Inflammatory macrophage (primary cell): ENCODE measurements at regions not wholly inside any gene's neighbourhood (a gene's known extent, or its start where the extent isn't known, plus 50 kb on each side); places are given as distances from the start of the nearest gene placed in this dataset.
"Not testable (repeated sequence)": the region's sequence is repeated elsewhere in the genome, so short reads cannot be mapped to it uniquely, and the experiment has no call there.

Source experiments
- DNase-seq, 2 donors: peaks; one replicate each; pipeline ENCODE4 v3.0.0-alpha.2; 2020 to 2022

DNA sequence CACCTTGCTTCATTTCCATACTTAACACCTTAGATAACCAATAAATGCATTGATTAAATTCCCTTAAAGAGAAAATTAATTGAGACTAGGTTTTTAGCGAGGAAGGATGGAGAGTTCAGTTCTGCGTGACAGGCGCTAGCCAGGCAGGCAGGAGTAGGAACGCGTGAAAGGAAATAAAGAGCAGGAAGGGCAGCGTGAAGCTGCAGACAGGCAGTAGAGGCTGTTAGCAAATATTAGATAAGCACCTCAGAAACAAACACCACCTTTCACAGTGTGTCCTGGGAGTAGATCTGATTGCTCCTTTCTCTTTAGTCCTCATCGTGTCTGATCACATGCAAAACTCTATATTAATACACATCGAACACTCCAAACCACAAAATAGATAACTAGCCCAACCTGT is 282.7 kb upstream of the ADGRL2 start:
- no peak for DNase-seq

DNA sequence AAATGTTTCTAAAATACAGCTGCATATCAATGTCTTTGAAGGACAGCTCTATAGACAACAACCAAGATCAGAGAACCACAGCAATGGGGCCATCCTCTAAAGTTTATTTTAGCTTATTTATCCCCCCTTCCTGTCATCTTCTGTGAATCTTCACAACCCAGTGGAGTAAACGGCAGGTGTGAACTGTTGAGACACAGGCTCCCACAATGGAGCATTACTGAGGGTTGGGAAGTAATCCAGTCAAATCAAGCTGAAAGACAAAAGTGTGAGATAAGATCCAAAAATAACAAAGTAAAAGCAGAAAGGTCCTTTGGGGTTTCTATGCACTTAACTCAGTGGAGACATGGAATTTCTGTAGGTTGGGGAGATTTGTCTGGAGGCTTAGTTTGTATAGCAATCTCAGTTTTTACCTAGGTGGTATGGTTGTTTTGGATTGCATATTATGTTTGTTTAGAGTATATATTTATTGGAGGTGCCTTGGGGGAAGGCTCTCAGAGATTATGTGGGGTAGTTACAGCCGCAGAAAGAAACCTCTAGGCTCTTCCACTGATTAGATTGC is 286.9 kb upstream of the ADGRL2 start:
- no peak for DNase-seq

DNA sequence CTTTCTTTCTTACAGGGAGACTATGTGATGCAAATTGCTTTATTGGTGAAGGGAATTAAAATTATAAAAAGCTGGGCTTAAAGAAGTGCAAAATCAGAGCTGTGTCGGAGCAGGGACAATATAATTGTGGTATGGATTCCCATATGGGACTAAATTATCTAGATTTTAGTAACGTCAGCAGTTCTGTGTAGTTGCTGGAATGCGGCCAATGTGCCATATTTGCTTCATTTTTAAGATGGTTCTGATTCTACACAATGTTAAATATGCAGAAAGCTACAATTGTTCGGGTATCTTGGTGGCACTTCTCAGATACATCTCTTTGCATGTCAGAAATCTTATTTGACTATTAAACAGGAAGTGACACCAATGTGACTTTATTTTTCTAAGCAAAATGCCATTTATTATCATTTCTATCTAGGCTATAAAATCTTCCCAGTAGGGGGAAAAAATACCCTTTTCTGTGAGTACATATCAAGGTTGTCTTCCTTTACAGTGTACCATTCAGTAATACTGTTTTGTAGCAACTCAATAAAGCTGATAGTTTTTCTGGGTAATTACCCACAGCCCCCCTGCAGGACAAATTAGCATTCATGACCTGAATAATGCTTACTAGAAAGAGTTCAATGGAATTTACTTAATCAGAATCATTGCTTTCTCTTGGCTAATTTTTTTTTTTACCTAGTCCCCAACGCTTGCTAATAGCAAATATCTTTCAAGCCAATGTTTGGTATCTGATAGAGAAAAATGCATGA is 288.3 kb upstream of the ADGRL2 start:
- no peak for DNase-seq

GRCh38 chr1:81511281-81511680 is 289.5 kb upstream of the ADGRL2 start:
- DNase-seq: no peak

GRCh38 chr1:81510701-81511100 is 290.0 kb upstream of the ADGRL2 start:
- DNase-seq: no peak

DNA sequence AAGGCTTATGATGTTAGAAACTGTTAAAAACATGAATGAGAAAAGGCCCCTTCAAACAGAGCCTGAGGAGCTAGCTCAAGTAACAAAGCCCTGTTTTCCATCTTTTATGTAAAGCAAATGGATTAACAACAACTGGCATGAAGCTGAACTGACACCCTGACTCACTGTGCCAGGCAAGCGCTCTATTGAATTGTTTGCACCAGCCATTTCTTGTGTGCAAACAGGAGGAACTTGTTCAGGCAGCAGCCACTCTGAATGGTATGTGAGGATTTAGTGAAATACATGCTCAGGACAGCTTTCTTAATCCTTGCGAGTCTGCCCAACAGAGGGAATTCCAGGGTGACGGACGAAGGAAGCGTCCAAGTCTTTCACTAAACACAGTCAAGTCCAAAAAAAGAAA is 291.1 kb upstream of the ADGRL2 start:
- DNase-seq: no peak

DNA sequence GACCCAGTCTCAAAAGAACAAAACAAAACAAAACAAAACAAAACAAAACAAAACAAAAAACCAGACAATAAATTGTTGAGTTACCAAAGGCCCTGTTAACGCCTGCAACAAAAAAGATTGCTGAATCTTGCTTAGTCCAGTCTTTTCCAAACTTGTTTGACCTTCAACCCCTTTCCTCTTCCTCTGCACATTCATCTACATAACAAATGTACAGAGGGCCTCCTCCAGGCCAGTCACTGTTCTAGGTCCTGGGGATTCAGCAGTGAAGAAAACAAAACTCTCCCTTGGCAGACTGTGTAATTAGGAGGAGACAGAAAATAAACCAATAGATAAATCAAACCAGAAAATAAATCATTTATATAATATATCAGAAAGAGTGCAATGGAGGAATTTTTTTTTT is 294.0 kb upstream of the ADGRL2 start:
- no peak for DNase-seq

DNA sequence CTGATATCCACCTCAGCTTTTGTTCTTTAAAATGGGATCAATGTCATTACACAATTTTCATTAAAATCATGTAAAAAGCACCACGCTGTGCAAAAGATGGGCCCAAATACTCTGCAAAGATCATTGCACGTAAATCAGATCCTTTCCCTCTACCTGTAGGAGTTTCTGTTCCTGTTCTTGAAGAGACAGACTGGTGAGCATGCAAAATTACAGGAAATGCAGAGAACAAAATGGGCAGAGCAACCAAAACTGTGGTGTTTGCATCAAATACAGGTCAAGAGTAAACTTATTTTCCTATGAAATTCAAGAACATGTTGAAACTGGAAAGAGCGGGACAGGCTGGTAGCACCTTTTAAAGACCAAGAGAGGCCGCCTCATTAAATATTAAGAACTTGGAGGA is 294.9 kb upstream of the ADGRL2 start:
- no peak for DNase-seq

- DNase-seq: not testable (repeated sequence)
Measured at GRCh38 chr1:81504820-81505219, 295.9 kb upstream of the ADGRL2 start.

DNA sequence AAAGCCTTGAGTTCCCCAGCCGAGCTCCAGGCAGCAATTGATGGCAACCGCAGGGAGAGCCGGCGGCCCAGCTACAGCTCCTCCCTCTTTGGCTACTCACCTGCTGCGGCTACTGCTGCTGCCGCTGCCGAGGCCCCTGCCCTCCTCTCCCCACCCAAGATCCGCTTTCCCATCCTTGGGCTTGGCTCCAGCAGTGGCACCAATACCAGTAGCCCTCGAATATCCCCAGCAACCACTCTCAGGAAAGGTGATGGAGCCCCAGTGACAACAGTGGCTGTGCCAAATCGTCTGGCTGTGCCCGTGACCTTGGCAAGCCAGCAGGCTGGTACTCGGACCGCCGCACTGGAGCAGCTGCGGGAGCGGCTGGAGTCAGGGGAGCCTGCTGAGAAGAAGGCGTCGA is 298.0 kb upstream of the ADGRL2 start:
- DNase-seq: not testable (repeated sequence)

DNA sequence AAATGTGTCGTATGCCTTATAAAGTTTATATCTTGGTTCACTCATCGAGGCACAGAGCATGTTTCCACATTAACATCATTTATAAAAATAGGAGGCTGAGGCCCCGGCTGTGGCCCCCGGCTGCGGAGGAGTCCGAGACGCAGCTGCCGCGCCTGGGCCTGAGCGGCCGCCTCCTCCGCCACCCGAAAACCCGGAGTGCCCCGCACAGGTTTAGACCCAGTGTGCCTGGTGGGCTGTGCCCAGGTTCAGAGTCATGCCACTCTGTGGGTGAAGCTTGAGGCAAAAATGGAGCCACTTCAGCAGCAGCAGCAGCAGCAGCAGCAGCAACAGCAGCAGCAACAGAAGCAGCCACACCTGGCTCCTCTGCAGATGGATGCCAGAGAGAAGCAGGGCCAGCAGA is 299.2 kb upstream of the ADGRL2 start:
- DNase-seq: not testable (repeated sequence)

GRCh38 chr1:81499487-81499886 is 301.2 kb upstream of the ADGRL2 start:
- DNase-seq: no peak

- no peak for DNase-seq
Measured at GRCh38 chr1:81498471-81499462, 302.0 kb upstream of the ADGRL2 start.

GRCh38 chr1:81496349-81496748 is 304.4 kb upstream of the ADGRL2 start:
- no peak for DNase-seq

- DNase-seq: no peak
Measured at GRCh38 chr1:81493102-81493869, 307.4 kb upstream of the ADGRL2 start.

DNA sequence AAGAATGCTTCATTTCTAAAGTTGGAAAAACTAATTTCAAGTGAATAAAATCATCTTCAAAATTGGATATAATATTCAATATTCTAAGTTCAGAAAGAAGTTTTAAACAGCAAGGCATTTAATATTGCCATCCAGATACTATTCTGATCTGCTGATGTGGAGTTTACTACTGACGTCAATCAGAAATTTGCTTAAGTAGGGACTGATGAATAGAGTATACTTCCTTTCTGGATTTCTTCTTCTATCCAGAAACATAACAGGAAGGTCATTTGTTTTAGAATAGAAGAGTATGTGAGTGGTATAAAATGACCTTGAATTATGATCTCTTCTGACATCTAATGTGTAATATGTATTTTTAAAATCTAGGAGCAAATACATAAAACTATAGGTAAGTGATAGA is 308.1 kb upstream of the ADGRL2 start:
- no peak for DNase-seq

DNA sequence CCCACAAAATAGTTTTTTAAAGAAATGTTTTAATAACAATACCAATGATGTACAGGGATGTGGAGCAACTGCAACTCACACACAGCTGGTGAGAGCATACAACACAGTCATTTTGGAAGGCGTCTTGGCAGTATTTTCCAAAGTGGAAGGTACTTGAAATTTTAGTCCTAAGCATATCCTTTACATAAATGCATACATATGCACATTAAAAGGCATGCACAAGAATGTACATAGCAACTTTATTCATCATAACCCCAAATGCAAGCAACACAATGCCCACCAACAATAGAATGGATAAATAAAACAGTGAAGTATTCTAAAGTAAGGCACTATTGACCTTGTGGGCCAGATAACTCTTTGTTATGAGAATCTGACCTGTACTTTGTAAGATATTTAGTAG is 310.1 kb upstream of the ADGRL2 start:
- DNase-seq: no peak

DNA sequence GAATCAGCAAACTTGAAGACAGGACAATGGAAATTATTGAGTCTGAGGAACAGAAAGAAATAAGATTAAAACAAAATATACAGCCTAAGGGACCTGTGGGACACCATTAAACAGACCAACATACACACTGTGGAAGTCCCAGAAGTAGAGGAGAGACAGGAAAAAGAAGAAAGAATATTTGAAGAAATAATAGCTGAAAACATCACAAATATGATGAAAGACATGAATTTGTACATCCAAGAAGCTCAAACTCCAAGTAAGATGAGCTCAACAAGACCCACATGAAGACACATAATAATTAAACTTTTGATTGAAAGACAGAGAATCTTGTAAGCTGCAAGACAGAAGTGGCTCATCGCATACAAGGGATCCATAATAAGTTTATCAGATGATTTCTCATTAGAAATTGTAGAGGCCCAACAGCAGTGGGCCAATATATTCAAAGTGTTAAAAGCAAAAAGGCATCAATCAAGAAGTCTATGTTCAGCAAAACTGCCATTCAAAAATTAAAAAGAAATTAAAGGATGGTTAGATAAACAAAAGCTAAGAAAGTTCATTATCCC is 311.3 kb upstream of the ADGRL2 start:
- DNase-seq: no peak

DNA sequence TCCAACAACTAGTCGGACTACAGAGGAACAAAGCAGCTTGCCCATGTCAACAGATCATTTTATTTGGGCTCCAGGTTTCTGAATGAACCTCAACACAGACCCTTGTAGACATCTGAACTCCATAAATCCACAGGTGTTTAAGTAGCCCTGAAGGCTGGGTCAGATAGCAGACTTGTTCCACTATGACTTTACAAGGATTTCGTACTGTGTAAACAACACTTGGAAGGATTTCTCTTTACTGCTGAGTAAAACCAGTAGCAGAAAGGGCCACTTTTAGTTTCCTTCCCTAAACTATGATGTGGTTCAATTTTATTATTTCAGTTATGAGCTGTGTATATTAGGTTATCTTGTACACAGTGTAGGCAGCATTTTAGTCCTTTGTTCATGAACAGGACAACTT is 316.4 kb upstream of the ADGRL2 start:
- DNase-seq: no peak

- no peak for DNase-seq
Measured at GRCh38 chr1:81478219-81478618, 322.5 kb upstream of the ADGRL2 start.

GRCh38 chr1:81477710-81478109 is 323.0 kb upstream of the ADGRL2 start:
- no peak for DNase-seq

- DNase-seq: no peak
Measured at GRCh38 chr1:81472387-81472786, 328.3 kb upstream of the ADGRL2 start.
